NCI-H748 (cell line): ENCODE measurements at regions not wholly inside any gene's neighbourhood (a gene's known extent, or its start where the extent isn't known, plus 50 kb on each side); places are given as distances from the start of the nearest gene placed in this dataset.

Source experiments
- DNase-seq: peaks from one replicate; lab custom pipeline; 2025; ENCODE audit not compliant: unreplicated experiment; lab: John Stamatoyannopoulos, UW

GRCh38 chr10:36704124-36704523 lies 421.3 kb upstream of the ANKRD30A start:
- no peak for DNase-seq

GRCh38 chr10:36703179-36703578 lies 422.2 kb upstream of the ANKRD30A start:
- peak; percentile 45 for DNase-seq

- DNase-seq: no peak
These were observed 425.3 kb upstream of the ANKRD30A start for GRCh38 chr10:36700123-36700522.

DNA sequence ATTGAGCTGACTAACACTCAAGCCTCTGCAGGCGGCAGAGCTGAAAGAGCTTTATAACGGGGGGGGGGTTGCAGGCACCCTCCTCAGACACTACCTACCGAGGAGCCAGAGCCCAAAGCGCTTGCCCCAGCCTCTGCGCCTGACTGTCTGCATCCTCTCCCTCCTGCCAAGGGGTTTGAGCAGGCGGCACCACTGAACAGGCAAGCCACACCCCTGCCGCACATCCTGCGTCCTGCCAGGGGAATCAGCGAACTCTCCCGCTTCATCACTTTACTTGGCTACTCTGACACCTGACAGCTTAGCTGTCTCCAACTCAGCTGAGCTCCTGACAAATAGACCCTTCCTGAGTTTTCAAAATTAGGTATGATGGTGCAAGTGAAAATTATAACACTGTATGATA lies 432.6 kb upstream of the ANKRD30A start:
- DNase-seq: no peak

- DNase-seq: no peak
These were observed 436.7 kb upstream of the ANKRD30A start for GRCh38 chr10:36688717-36689116.

DNA sequence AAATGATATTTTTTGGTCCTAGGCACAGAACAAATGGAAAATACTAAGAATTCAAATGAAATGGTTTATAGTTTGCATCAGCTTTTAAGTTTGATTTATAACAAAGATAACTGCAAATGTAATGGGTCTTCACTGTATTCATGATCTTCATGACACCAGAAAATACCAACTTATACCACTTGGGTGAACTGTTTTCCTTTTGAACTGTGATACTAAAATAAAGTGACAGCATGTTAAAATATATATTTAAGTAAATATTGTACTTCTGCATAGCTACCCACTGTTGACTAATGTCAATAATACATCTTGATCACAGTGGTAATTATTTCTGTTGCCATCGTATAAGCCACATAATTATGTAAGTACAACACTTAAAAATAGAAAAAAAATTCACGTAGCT lies 442.0 kb upstream of the ANKRD30A start:
- peak; percentile 1 for DNase-seq

GRCh38 chr10:36681751-36682632 lies 443.4 kb upstream of the ANKRD30A start:
- no peak for DNase-seq

DNA sequence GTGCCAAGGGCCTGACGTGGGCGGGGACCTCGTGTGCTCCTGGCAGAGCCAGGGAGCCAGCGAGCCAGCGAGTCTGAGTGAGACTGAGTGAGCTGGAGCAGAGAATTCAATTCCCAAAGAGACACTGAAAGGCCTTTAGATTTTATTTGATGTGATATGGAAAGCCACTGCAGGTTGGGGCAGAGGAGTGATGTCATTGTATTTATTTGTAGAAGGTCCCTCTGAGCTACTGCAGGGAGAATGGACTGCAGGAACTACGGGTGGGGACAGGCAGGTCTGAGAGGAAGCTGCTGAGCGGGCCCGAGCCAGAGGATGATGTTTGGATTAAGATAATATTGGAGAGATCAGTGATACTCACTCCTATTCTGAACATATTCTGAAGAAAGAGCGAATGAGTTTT lies 445.8 kb upstream of the ANKRD30A start:
- no peak for DNase-seq

DNA sequence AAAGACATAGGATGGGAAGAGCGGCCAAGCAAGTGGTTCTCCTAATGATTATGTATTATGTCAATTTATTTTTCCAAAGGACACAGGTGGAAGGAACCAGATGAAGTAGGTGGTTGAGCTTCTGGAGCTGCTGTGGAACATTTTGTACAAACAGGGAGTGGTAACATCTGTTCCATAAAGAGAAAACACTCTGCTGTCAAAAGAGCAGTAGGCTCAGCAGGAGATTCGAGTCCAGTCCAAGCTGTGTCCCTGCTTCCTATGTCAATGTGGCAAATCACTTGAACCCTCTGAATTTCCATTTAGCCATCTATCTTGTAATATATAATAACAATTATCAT lies 448.0 kb upstream of the ANKRD30A start:
- DNase-seq: peak; percentile 81

DNA sequence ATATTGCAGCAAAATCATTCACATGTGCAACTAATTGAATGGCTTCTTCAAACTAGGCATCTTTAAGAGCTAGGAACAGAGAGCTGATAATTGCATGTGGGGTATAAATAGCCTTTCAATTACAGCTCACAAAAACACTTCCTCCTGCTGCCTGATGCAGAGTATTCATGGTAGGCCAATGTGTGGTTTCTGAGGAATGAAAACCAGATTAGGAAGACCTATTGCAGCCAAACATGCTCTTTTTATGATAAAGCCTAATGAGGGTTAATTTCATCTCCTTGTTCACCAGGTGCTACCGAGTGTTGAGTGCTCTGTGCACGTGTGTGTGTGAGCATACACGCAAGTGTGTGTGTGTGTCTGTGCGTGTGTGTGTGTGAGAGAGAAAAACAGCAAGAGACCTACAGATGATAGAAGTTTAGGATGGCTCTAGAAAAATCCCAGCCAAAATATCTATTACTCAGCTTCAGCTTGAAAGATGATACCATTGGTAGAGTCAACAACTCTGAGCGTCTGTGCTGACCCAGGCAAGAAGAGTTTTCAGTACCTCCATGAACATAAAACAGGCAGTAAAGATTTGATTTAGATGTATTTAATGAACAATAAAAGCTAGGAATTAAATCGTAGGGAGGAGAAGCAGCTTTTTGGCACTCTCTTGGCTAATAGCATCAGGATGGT lies 448.5 kb upstream of the ANKRD30A start:
- DNase-seq: no peak

DNA sequence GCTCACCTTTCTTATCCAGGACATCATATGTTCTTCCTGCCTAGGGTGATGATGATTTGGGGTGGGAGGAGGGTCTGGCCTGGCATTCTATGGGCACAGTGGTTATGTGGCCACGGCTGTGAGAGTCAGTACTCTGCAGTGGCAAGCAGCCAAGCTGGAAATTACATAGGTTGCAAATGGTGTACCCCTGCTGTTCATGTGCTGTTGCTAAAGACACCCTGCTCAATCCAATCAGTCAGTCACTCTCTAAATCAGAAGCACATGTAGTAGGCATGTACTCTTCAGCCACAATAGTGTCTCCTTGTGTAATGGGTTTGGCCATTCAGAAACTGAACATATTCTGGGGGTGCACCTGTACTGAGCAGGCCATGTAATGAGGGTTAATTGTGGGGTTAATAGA lies 449.1 kb upstream of the ANKRD30A start:
- no peak for DNase-seq

GRCh38 chr10:36675458-36675880 lies 449.9 kb upstream of the ANKRD30A start:
- DNase-seq: no peak

DNA sequence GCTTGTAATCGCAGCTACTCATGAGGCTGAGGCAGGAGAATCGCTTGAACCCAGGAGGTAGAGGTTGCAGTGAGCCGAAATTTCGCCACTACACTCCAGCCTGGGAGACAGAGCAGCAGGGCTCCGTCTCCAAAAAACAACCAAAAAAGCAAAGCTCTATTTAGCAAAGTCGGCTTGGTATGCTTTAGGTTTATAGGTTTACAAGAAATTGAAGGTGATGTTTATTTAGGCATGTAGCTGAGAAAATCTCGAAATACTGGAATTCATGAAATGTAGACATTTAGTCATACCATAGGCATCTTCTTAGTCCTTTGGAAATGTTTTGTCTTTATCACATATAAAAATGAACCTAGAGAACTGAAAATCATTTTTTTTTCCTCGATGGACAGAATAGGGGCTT lies 453.8 kb upstream of the ANKRD30A start:
- DNase-seq: no peak

GRCh38 chr10:36670621-36671402 lies 454.6 kb upstream of the ANKRD30A start:
- DNase-seq: no peak

DNA sequence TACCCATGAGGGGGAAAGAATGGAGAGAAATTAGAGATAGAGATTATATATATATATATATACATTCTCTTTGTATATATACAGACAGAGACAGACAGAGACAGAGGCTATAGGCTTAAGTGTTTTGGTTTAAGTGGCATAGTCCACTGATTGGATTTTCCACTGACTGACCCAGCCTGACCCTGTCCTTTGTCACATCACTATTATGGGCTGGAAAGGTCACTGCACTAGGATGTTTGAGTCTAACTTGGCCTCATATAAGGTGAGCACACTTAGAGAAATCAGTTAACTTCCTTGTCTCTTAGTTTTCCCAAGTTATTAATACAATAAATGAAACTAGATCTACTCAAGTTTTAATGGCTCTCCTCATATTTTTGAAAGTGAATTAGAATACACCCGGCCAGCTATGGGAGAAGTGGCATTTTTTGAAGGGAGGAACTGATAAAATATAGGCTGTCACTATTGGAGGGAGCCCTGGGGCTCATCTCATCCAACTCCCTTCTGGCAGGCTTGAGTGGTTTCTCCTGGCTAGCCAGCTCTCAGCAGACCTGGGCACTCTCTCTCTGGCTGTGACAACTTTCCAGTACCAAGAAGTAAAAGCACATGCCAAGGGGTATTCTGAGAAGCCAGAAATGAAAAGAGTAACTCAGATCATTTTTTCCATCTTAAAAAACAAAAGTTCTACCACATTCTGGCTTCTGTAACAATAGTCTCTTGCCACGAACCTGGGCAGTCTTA lies 455.6 kb upstream of the ANKRD30A start:
- DNase-seq: no peak

- no peak for DNase-seq
These were observed 458.9 kb upstream of the ANKRD30A start for GRCh38 chr10:36666451-36666850.

- no peak for DNase-seq
These were observed 462.8 kb upstream of the ANKRD30A start for GRCh38 chr10:36662571-36662970.

DNA sequence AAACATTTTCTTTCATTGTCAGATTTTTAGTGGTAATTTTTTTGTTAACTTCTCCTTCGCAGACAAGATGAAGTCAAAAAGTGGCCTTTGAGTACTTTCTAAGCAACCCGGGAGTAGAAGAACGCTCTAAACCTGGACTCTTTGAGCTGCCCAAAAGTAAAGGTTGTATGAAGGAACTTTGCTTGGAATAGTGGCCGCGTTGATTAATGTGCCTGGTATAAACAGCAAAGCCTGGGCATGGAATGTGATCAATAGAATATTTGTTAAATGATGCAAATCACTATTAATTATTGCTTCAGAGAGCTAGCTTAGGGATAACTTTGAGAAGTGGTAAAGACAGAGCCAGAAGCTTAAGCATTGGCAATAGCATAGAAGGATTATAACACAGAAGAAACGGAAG lies 475.1 kb upstream of the ANKRD30A start:
- no peak for DNase-seq

DNA sequence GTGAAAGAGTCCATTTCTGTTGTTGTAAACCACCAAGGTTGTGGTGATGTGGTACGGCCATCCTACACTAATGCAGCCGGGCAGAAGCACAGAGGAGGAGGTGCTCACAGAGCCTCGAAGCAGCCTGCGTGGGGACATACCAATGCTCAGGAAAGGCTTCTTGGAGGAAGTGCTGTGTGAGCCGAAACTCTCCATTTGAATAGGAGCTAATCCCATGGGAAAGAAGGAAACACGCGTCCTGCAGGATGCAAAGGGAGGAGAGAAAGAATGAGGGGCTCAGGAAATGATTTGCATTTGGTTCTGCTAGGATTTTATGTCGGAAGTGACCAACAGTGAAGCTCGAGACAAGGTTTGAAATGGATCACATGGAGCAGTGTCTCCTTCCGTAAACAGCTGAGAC lies 477.9 kb upstream of the ANKRD30A start:
- no peak for DNase-seq

- no peak for DNase-seq
These were observed 484.8 kb upstream of the ANKRD30A start for GRCh38 chr10:36640626-36641025.
